ENCODE measurements at regions not wholly inside any gene's neighbourhood (a gene's known extent, or its start where the extent isn't known, plus 50 kb on each side); places are given as distances from the start of the nearest gene placed in this dataset.
"Not testable (repeated sequence)": the region's sequence is repeated elsewhere in the genome, so short reads cannot be mapped to it uniquely, and the experiment has no call there.

DNA sequence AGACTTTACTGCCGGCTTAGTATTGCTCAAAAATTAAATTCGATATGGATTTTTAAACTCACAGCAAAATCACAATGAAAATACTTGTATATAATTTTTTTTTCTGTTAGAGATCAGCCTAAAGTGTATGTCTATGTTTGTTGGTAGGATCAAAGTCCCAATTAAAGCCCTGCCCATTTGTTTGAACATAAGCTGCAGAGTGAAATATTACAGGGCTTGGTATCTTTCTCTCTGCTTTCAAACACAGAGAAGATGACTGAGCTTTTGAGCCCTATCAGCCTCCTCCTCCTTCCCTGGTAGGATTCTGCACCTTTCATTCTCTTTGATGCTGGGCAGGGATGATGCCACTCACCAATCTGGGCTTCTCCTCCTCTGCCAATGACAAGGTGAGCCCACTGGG lies 345.4 kb downstream of the PPP1R2C start:
- no peak for DNase-seq

DNA sequence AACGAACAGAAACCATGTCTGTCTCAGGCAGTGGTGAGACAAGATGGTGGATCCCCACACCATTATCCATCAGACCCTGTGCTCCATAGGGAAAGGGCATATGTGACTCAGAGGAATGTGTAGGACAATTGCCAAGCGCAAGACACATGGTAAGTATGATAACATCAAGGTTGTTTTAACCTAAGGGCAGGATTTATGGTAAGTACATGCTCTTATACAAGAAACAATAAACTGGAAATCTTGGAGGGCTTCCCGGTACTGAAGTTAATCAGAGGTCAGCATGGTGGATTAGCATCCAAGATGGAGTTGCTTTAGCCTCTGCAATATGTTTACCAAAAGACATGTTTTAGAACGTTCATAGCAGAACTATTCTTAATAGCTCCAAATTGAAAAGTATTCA lies 355.0 kb downstream of the PPP1R2C start:
- no peak for DNase-seq

DNA sequence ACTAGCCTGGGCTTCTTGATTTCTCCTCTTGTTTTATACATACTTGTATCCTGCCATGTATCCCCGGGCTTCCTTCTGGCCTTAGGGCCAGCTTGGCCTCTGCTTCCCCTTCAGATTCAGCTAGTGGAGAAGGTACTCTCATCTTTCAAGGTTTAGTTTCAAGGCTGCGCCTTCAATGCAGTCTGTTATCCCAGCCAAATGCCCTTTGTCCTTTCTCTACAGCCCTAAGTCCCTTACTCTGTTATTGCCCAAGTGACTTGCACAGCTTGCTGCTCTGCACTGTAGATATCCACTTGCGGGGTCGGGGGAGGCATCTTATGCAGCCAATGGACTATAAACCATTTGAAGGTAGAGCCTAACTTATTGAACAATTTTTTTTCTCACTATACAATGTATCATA lies 357.5 kb downstream of the PPP1R2C start:
- DNase-seq = no peak

DNA sequence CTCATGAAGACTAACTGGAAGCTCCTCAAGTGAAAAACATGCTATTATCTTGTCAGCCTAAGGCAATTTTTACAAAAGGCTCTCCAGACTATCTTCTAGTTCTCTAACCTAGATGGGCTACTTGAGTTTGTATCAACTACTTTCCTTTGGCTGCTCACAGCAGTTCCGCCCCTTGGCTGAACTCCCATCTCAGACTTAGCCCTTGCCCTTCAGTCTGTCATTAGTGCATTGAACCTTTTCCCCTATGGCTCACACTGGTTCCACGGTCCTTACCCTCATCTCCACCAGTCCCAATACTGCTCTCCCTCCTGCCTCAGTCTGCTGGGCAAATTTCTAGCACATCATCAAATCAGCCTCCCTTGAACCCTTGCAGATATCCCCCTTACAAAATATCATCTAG lies 362.3 kb downstream of the PPP1R2C start:
- DNase-seq = no peak

DNA sequence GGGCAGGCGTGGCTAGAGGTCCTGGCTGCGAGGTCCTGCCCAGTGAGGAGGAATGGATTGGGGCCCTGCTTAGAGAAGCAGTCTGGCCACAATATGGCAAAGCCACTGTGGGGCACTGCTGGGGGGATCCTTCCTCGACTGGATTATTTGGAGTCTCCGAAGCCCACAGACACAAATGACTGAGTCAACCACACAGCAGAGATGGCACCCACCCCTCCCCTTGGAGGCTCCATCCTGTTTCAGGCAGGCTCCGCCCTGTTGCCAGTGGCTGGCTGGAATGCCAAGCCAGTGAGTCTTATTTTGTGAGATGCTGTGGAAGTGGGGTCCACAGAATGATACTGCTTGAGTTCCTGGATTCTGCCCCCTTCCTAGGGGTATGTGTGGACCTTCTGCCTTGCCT lies 363.9 kb downstream of the PPP1R2C start:
- DNase-seq = no peak

DNA sequence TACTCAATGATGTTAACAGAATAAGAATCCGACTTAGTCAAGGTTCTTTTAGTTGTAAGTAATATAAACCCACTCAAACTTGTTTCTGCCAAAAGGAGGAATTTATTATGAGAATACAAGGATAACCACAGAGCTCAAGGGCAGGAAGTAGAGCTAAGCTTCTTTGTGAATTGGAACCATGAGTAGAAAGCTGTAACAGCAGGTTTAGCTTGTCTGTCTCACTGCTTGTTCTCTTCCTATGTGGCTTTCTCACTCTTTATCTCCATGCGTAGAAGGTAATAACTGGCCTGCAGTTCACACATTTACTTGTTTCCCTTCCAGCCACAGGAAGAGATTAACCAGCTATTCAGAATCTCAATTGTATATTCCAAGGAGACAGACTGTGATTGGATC lies 378.3 kb downstream of the PPP1R2C start:
- no peak for DNase-seq

DNA sequence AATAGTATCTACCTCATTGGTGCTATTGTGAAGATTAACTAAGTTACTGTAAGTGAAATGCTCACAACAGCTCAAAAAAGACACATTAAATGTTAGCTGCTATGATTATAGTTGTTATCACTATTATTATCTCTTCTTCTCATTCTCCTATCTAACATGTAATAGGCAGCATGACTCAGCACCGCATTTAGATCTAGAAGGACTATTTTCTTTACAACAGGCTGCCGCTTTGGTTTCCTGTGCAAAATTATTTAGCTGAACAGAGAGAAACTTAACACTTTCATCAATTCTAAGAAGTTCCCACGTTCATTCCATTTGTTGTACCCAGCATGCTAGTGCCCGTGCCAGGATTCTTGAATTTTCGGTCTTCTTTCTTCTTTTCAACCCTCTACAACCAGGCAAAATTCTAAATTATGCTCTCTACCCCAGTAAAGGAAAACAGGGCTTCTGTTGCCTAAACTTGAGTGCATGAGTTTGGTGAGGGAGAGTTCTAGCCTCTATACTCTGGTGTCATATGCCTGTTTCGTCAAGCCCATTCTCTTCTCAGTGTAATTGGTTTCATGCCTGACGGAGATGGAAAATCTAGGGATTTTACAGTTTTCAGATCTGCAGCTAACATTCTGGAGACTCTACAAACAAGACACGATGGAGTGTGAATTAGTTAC lies 378.9 kb downstream of the PPP1R2C start:
- DNase-seq = no peak

DNA sequence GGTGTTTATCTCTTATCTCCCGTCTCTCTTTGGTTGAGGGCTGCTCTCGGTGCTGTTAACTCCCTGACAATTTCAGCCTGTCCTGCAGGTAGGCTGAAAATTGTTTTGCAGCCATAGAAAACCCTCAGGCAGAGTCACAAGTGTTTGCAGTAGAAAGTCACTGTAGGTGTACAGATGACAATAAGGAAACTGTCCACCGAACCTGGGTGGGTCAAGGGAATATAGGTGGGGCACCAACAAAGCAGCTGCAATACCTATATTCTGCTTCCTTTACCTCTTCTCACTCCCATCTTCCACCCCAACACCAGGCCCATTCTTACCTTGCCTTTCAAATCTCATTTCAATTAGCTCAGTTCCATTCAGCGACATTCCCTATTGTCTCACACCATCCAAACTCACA lies 381.8 kb downstream of the PPP1R2C start:
- no peak for DNase-seq

DNA sequence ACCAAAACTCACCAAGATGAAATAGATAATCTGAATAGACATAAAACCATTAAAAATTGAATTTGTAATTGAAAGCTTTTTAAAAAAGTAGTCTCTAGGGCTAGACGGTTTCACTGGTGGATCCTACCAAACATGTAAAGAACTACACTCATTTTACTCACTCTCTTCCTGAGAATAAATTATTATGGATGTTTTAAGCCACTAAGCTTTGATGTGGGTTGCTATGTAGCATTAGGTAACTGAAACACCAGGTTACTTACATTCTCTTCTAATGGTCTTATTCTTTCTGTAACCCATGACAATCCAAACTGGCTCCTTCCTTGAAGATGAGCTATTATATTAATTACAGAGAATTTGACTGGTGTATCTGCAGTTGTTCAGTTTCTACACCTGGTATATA lies 385.1 kb downstream of the PPP1R2C start:
- no peak for DNase-seq

DNA sequence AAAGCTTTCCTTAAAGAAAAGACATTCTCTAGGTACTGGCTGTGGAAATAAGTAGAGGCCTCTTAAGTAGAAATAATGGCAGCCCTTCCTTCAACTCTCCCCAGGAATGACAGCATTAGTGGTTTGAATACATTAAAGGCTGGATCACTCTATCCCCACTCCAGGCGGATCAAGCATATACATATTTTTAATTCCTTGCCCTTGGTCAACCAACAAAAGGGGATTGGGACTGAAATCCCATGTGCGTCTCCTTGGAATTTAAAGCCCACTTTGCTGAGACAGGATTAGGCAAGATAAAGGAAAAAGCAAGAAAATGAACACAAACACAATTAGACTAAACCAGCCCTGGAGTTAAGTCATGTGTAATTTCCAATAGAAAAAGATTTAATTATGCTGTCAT lies 391.3 kb downstream of the PPP1R2C start:
- DNase-seq = no peak

DNA sequence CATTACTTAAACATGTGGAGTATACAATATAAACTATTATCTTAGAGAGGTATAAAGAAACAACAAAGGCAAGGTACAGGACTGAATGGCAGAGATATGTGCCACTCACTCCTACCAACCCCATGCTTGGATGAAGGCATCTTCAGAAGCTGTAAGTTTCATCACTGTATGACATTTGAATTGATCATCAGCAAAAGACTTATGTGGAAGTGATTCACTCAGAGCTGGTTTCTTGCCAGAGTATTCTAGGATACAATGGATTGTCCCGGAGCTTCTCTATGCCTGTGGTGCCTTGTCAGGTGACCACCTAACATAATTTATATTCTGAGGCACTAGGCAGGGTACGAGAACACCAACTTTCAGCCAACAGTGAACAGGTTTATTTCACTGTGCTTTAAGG lies 392.2 kb downstream of the PPP1R2C start:
- DNase-seq = no peak

DNA sequence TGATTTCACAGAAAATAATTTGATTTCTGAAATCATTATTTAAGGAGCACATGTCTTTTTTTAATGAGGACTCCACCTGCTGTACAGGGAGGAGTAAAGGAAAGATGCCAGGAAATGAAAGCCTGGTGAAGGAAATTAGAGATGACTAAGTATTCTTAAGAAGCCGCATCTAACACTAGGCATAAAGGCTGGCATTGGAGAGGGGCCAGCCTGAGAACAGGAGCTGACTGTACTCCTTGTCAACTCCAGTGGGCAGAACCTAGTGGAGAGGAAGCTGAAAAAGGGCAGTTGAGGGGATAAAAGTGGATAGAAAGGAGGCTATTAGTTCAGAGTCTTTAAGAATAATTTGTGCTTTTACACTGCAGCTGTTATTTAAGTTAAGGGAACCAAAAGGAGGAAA lies 393.0 kb downstream of the PPP1R2C start:
- no peak for DNase-seq

DNA sequence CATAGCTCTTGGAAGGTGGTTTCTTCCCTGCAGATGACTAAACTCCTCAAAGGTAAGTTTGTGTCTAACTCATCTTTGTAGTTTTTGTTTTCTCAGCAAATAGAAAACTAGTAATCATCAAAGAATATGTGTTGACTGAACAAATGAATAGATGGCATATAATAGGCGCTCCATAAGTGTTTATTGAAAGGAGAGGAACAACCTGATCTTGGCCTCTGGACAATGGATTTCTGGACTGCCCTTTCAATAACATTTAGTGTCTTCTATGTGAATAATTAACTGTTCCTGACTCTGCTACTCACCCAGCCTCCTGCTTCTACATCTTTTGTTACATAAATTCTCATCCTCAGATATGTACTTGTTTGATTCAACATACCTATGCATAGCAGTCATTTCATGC lies 399.1 kb downstream of the PPP1R2C start:
- DNase-seq = no peak

DNA sequence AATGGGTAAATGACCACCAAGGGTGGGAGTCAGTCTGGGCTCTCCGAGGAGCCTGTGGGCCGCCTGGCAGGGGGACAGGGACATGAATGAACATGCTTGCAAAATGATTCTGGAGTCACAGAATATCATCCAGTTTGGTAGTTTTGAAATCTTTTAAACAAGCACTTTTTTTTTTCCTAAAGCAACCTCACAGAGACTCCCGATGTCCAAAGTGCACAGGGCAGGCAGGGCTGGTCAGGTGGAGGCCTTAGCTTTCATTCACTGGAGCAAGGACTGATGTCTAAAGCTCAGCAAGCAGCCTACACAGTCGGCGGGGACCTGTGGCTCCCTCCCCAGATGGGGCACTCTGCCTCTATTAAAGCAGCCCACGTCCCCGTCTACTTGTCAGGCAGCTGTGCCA lies 402.9 kb downstream of the PPP1R2C start:
- DNase-seq = no peak

DNA sequence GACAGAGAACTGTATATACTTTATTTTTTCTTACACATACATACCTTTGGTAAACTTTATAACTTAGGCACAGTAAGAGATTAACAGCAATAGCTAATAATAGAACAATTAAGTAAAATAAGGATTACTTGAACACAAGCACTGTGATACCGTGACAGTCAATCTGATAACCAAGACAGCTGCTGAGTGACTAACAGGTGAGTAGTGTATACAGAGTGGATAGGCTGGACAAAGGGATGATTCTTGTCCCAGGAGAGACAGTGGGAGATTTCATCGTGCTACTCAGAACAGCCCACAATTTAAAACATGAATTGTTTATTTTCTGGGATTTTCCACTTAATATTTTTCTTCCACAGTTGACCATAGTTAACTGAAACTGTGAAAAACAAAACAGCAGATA lies 411.8 kb downstream of the PPP1R2C start:
- no peak for DNase-seq

DNA sequence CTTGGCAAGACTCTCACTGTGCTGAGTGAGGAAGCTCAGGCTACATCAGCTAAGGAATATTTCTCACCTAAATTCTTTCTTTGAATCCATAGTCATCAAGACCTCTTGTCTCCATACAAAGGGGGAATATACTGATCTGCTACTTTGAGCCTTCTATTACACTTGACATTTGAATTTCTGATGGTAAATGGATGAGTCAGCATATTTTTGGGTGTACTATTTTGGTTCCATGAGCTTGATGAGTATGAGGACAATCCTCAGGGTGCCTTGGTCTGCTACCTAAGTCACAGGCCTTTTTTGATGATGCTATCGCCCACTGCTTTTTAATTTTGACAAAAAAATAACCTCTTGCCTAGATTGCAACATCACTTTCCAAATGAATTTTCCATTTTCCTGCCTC lies 415.7 kb downstream of the PPP1R2C start:
- DNase-seq = no peak

DNA sequence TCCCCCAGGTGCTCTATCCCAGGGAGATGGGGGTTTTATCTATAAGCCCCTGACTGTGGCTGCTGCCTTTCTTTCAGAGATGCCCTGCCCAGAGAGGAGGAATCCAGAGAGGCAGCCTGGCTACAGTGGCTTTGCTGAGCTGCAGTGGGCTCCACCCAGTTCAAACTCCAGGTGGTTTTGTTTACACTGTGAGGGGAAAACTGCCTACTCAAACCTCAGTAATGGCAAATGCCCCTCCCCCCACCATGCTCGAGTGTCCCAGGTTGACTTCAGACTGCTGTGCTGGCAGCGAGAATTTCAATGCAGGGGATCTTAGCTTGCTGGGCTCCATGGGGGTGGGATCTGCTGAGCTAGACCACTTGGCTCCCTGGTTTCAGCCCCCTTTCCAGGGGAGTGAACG lies 419.6 kb upstream of the CASK start:
- not testable (repeated sequence) for DNase-seq

Data from left hindlimb (tissue), 1 donor.